Testis (tissue), 2 donors: ENCODE measurements at regions not wholly inside any gene's neighbourhood (a gene's known extent, or its start where the extent isn't known, plus 50 kb on each side); places are given as distances from the start of the nearest gene placed in this dataset.

Experiments
- POLR2A ChIP-seq: fragments of 450-650 bp; IDR thresholded peaks from one replicate; pipeline ENCODE4 v1.6.1; 2017; ENCODE audit warnings: antibody characterized with exemption, mild to moderate bottlenecking, moderate library complexity
- TF ChIP-seq, protein P1 (sequence below), 3 experiments: fragments of 450-650 bp in 2 of 3; fragments of 200-600 bp in 1 of 3; sonication (generic) in 1 of 3; IDR thresholded peaks; one replicate each; pipeline ENCODE4 v1.5.1; 2016 to 2019; ENCODE audit warnings: antibody characterized with exemption in 3 of 3, mild to moderate bottlenecking in 2 of 3, moderate library complexity in 1 of 3

DNA sequence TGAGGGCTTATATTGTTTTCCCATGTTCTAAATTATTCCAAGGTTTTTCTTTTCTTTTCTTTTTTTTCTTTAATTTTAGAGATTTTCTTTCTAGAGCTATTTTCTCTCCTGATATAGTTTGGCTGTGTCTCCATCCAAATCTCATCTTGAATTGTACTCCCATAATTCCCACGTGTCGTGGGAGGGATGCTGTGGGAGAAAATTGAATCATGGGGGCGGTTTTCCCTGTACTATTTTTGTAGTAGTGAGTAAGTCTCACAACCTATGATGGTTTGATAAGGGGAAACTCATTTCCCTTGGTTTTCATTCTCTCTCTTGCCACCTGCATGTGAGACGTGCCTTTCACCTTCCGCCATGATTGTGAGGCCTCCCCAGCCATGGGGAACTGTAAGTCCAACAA, 1906.4 kb upstream of the PRR20A start:
- TF ChIP-seq, protein P1, sequence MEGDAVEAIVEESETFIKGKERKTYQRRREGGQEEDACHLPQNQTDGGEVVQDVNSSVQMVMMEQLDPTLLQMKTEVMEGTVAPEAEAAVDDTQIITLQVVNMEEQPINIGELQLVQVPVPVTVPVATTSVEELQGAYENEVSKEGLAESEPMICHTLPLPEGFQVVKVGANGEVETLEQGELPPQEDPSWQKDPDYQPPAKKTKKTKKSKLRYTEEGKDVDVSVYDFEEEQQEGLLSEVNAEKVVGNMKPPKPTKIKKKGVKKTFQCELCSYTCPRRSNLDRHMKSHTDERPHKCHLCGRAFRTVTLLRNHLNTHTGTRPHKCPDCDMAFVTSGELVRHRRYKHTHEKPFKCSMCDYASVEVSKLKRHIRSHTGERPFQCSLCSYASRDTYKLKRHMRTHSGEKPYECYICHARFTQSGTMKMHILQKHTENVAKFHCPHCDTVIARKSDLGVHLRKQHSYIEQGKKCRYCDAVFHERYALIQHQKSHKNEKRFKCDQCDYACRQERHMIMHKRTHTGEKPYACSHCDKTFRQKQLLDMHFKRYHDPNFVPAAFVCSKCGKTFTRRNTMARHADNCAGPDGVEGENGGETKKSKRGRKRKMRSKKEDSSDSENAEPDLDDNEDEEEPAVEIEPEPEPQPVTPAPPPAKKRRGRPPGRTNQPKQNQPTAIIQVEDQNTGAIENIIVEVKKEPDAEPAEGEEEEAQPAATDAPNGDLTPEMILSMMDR (IDR thresholded peaks at IDR 0.05): no peak
- no peak for TF ChIP-seq POLR2A
